ENCODE measurements at regions not wholly inside any gene's neighbourhood (a gene's known extent, or its start where the extent isn't known, plus 50 kb on each side); places are given as distances from the start of the nearest gene placed in this dataset.

GRCh38 chr6:137727216-137727765 is 139.8 kb upstream of the TNFAIP3 start:
- H3K4me3 ChIP-seq (ENCODE audit: control insufficient read depth, low read depth, low read length): no peak overlapping the region
- DNase-seq (ENCODE audit: low read depth): no peak
- no peak for TF ChIP-seq CTCF (IDR thresholded peaks at IDR 0.05; ENCODE audit: control insufficient read depth, insufficient read depth, low read depth, low read length, missing control alignments)

- peak; percentile 95 for DNase-seq (ENCODE audit: low read depth)
- no peak for TF ChIP-seq CTCF (IDR thresholded peaks at IDR 0.05; ENCODE audit: control insufficient read depth, insufficient read depth, low read depth, low read length, missing control alignments)
Observed at GRCh38 chr6:137728386-137729349, 138.4 kb upstream of the TNFAIP3 start.

GRCh38 chr6:137729866-137730629 is 137.0 kb upstream of the TNFAIP3 start:
- DNase-seq (ENCODE audit: low read depth): no peak
- H3K4me3 ChIP-seq (ENCODE audit: control insufficient read depth, low read depth, low read length): no peak overlapping the region
- no peak for TF ChIP-seq CTCF (IDR thresholded peaks at IDR 0.05; ENCODE audit: control insufficient read depth, insufficient read depth, low read depth, low read length, missing control alignments)

More at GRCh38 chr6:137728386-137729349, 138.4 kb upstream of the TNFAIP3 start:
- no peak overlapping the region for H3K4me3 ChIP-seq (ENCODE audit: control insufficient read depth, low read depth, low read length)

GRCh38 chr6:137731600-137731959 is 135.5 kb upstream of the TNFAIP3 start:
- no peak for TF ChIP-seq CTCF (IDR thresholded peaks at IDR 0.05; ENCODE audit: control insufficient read depth, insufficient read depth, low read depth, low read length, missing control alignments)
- no peak for DNase-seq (ENCODE audit: low read depth)
- H3K4me3 ChIP-seq (ENCODE audit: control insufficient read depth, low read depth, low read length): no peak overlapping the region

- H3K4me3 ChIP-seq (ENCODE audit: control insufficient read depth, low read depth, low read length): no peak overlapping the region
- DNase-seq (ENCODE audit: low read depth): peak; percentile 53
- no peak for TF ChIP-seq CTCF (IDR thresholded peaks at IDR 0.05; ENCODE audit: control insufficient read depth, insufficient read depth, low read depth, low read length, missing control alignments)
Observed at GRCh38 chr6:137731960-137732616, 135.0 kb upstream of the TNFAIP3 start.

- no peak for TF ChIP-seq CTCF (IDR thresholded peaks at IDR 0.05; ENCODE audit: control insufficient read depth, insufficient read depth, low read depth, low read length, missing control alignments)
Observed at GRCh38 chr6:137733372-137733771, 133.7 kb upstream of the TNFAIP3 start.

More at GRCh38 chr6:137733372-137733771, 133.7 kb upstream of the TNFAIP3 start:
- no peak overlapping the region for H3K4me3 ChIP-seq (ENCODE audit: control insufficient read depth, low read depth, low read length)
- no peak for DNase-seq (ENCODE audit: low read depth)
